SK-N-SH treated with all-trans-retinoic acid at 6 μM for 48 hours (cell line): ENCODE measurements at regions not wholly inside any gene's neighbourhood (a gene's known extent, or its start where the extent isn't known, plus 50 kb on each side); places are given as distances from the start of the nearest gene placed in this dataset.
A peak's percentile ranks its signal among the peaks of the same experiment; 100 is the strongest.

Experiments used
- ATAC-seq: fragments of 200-7000 bp; cut with Tn5 transposase; 3 replicates; pipeline ENCODE4 v1.9.1; 2020; ENCODE audit warnings: mild to moderate bottlenecking, moderate library complexity
- ARNTL ChIP-seq: fragments of 450-650 bp; formaldehyde crosslinking; IDR thresholded peaks from 2 replicates; pipeline ENCODE4 v1.5.0; 2020; ENCODE audit warnings: low read depth, mild to moderate bottlenecking, moderate library complexity, borderline replicate concordance
- CREB5 ChIP-seq: fragments of 250-450 bp; sonication (Bioruptor Pico); IDR thresholded peaks from 2 replicates; pipeline ENCODE4 v1.5.1; 2020; ENCODE audit warnings: low read depth, mild to moderate bottlenecking, moderate library complexity
- CSDC2 ChIP-seq: fragments of 250-450 bp; sonication (Bioruptor Pico); IDR thresholded peaks from 2 replicates; pipeline ENCODE4 v1.5.0; 2020; ENCODE audit warnings: mild to moderate bottlenecking, moderate library complexity
- CSRNP3 ChIP-seq: fragments of 250-450 bp; sonication (Bioruptor Pico); IDR thresholded peaks from 2 replicates; pipeline ENCODE4 v1.5.1; 2021; ENCODE audit warnings: mild to moderate bottlenecking, moderate library complexity
- ESRRG ChIP-seq: fragments of 250-450 bp; sonication (Bioruptor Pico); IDR thresholded peaks from 2 replicates; pipeline ENCODE4 v1.6.1; 2021; ENCODE audit warnings: mild to moderate bottlenecking
- ISL1 ChIP-seq: fragments of 250-450 bp; sonication (Bioruptor Pico); IDR thresholded peaks from 2 replicates; pipeline ENCODE4 v2.1.2; 2022; ENCODE audit warnings: mild to moderate bottlenecking, moderate library complexity
- PATZ1 ChIP-seq: fragments of 250-450 bp; sonication (Bioruptor Pico); IDR thresholded peaks from 2 replicates; pipeline ENCODE4 v1.8.0; 2020; ENCODE audit warnings: mild to moderate bottlenecking, moderate library complexity, borderline replicate concordance
- PPARA ChIP-seq: fragments of 250-450 bp; sonication (Bioruptor Pico); IDR thresholded peaks from 2 replicates; pipeline ENCODE4 v1.5.0; 2020; ENCODE audit warnings: mild to moderate bottlenecking, borderline replicate concordance
- SNAI2 ChIP-seq: fragments of 250-450 bp; sonication (Bioruptor Pico); IDR thresholded peaks from 2 replicates; pipeline ENCODE4 v1.5.0; 2020; ENCODE audit warnings: mild to moderate bottlenecking, moderate library complexity
- TCF4 ChIP-seq: fragments of 250-450 bp; sonication (Bioruptor Pico); IDR thresholded peaks from 2 replicates; pipeline ENCODE4 v1.8.0; 2021; ENCODE audit warnings: mild to moderate bottlenecking, moderate library complexity, borderline replicate concordance
- TOX ChIP-seq: fragments of 250-450 bp; sonication (Bioruptor Pico); IDR thresholded peaks from 2 replicates; pipeline ENCODE4 v1.8.0; 2021; ENCODE audit warnings: mild to moderate bottlenecking, moderate library complexity, borderline replicate concordance
- TSHZ2 ChIP-seq: fragments of 250-450 bp; sonication (Bioruptor Pico); IDR thresholded peaks from 2 replicates; pipeline ENCODE4 v1.5.0; 2020; ENCODE audit warnings: mild to moderate bottlenecking, moderate library complexity
- ZC3H10 ChIP-seq: fragments of 250-450 bp; sonication (Bioruptor Pico); IDR thresholded peaks from 2 replicates; pipeline ENCODE4 v1.5.1; 2021; ENCODE audit warnings: mild to moderate bottlenecking, moderate library complexity
- ZFP30 ChIP-seq: fragments of 450-650 bp; formaldehyde crosslinking; IDR thresholded peaks from 2 replicates; pipeline ENCODE4 v1.5.0; 2022; ENCODE audit warnings: mild to moderate bottlenecking, moderate library complexity
- ZNF565 ChIP-seq: fragments of 450-650 bp; formaldehyde crosslinking; conservative IDR thresholded peaks from 2 replicates; pipeline ENCODE4 v1.5.0; 2020; ENCODE audit warnings: low read depth, mild to moderate bottlenecking, moderate library complexity
- ZNF70 ChIP-seq: fragments of 450-650 bp; formaldehyde crosslinking; IDR thresholded peaks from 2 replicates; pipeline ENCODE4 v1.5.0; 2020; ENCODE audit warnings: mild to moderate bottlenecking, moderate library complexity
- ZNF8 ChIP-seq: fragments of 450-650 bp; formaldehyde crosslinking; IDR thresholded peaks from 2 replicates; pipeline ENCODE4 v1.5.0; 2020; ENCODE audit warnings: mild to moderate bottlenecking, moderate library complexity

GRCh38 chr2:204187229-204188083 lies 250.9 kb downstream of the ICOS start:
- TF ChIP-seq PPARA (no peak), ARNTL (CRISPR knock-in tag) (no peak), ZNF8 (CRISPR knock-in tag) (no peak), ZC3H10 (CRISPR knock-in tag) (no peak), PATZ1 (CRISPR knock-in tag) (no peak), CREB5 (CRISPR knock-in tag) (no peak), ESRRG (CRISPR knock-in tag) (no peak), ISL1 (CRISPR knock-in tag) (no peak), ZFP30 (CRISPR knock-in tag) (no peak), ZNF70 (CRISPR knock-in tag) (no peak), TSHZ2 (CRISPR knock-in tag) (no peak)
- ATAC-seq, result no peak

- ATAC-seq, result no peak
- TF ChIP-seq ZNF565 (CRISPR knock-in tag) (no peak), ARNTL (CRISPR knock-in tag) (no peak), ISL1 (CRISPR knock-in tag) (peak; percentile 94)
- TF ChIP-seq, all 23 proteins: peak for 1
Observed at GRCh38 chr2:204191574-204191973, 255.0 kb downstream of the ICOS start.

- no peak for ATAC-seq
- TF ChIP-seq CSRNP3 (CRISPR knock-in tag) (no peak), TCF4 (CRISPR knock-in tag) (0 out of 2 replicates have a peak, but pooled peaks have one; percentile 20)
Observed at GRCh38 chr2:204195498-204195897, 258.9 kb downstream of the ICOS start.

- TF ChIP-seq TCF4 (CRISPR knock-in tag) (no peak), ISL1 (CRISPR knock-in tag) (peak; percentile 27; the same call in 1 of the 2 replicates), CSDC2 (no peak), ZC3H10 (CRISPR knock-in tag) (no peak)
- ATAC-seq, result no peak
Observed at GRCh38 chr2:204197336-204198005, 260.9 kb downstream of the ICOS start.

- ATAC-seq, result no peak
Observed at GRCh38 chr2:204199357-204199756, 262.8 kb downstream of the ICOS start.

More at GRCh38 chr2:204199357-204199756, 262.8 kb downstream of the ICOS start:
- TF ChIP-seq CSRNP3 (CRISPR knock-in tag), result no peak
- TF ChIP-seq ZNF565 (CRISPR knock-in tag), result no peak
- no peak for TF ChIP-seq TSHZ2 (CRISPR knock-in tag)
- TF ChIP-seq TOX (CRISPR knock-in tag), result no peak
- no peak for TF ChIP-seq PATZ1 (CRISPR knock-in tag)
- TF ChIP-seq SNAI2, result no peak
- no peak for TF ChIP-seq CSDC2
- TF ChIP-seq, all 23 proteins: peak for 0
